OCI-LY7 (cell line): ENCODE measurements at regions not wholly inside any gene's neighbourhood (a gene's known extent, or its start where the extent isn't known, plus 50 kb on each side); places are given as distances from the start of the nearest gene placed in this dataset.
"Not testable (repeated sequence)": the region's sequence is repeated elsewhere in the genome, so short reads cannot be mapped to it uniquely, and the experiment has no call there.

ENCODE experiments used
- BruUV-seq: library from RNA; stranded (reverse); fragments of 400-500 nt; replicated peaks from 2 replicates; lab custom pipeline; 2021; lab: Mats Ljungman, UMichigan
- CTCF ChIA-PET: fragments of 300-600 bp; sonication (Branson Sonifier 250); formaldehyde crosslinking; loops from one replicate; lab custom pipeline; 2022; ENCODE audit warnings: antibody characterized with exemption; ENCODE audit not compliant: unreplicated experiment; lab: Charles Lee
- POLR2A ChIA-PET: fragments of 300-600 bp; sonication (Branson Sonifier 250); formaldehyde crosslinking; loops from one replicate; lab custom pipeline; 2022; ENCODE audit warnings: antibody characterized with exemption; lab: Charles Lee
- DNase-seq: peaks from one replicate; pipeline ENCODE4 v3.0.0-alpha.2; 2015; ENCODE audit warnings: low spot score
- H2AFZ ChIP-seq: fragments of 200-600 bp; sonication (generic), shearing (Covaris generic); 2 replicates; pipeline ENCODE4 v1.6.1; 2014; ENCODE audit warnings: mild to moderate bottlenecking, antibody characterized with exemption, low read length, moderate library complexity
- H3K27ac ChIP-seq: fragments of 200-600 bp; sonication (generic); 2 replicates; pipeline ENCODE4 v1.5.1; 2014; ENCODE audit warnings: mixed run types, low read depth, mild to moderate bottlenecking, moderate library complexity, low read length, inconsistent platforms; ENCODE audit not compliant: poor library complexity, severe bottlenecking
- H3K36me3 ChIP-seq: fragments of 200-600 bp; sonication (generic); 2 replicates; pipeline ENCODE4 v1.6.1; 2014; ENCODE audit warnings: mild to moderate bottlenecking, antibody characterized with exemption, low read length, moderate library complexity, mixed read lengths; ENCODE audit not compliant: insufficient read depth
- H3K4me1 ChIP-seq: fragments of 200-600 bp; sonication (generic); 2 replicates; pipeline ENCODE4 v1.5.1; 2014; ENCODE audit warnings: mild to moderate bottlenecking, low read length; ENCODE audit not compliant: insufficient read depth, poor library complexity, severe bottlenecking
- H3K4me2 ChIP-seq: fragments of 200-600 bp; sonication (generic); 2 replicates; pipeline ENCODE4 v1.6.1; 2014; ENCODE audit warnings: mild to moderate bottlenecking, low read length
- H3K4me3 ChIP-seq: fragments of 200-600 bp; sonication (generic); 2 replicates; pipeline ENCODE4 v1.5.1; 2014; ENCODE audit warnings: mild to moderate bottlenecking, low read depth, low read length; ENCODE audit not compliant: poor library complexity, severe bottlenecking
- H3K79me2 ChIP-seq: fragments of 200-600 bp; sonication (generic); 2 replicates; pipeline ENCODE4 v1.6.1; 2016; ENCODE audit warnings: low read depth, mild to moderate bottlenecking, low read length, moderate library complexity, mixed read lengths; ENCODE audit not compliant: insufficient read depth
- H3K9me2 ChIP-seq: fragments of 200-600 bp; sonication (generic); 2 replicates; pipeline ENCODE4 v1.6.1; 2016; ENCODE audit warnings: mild to moderate bottlenecking, low read length, mixed read lengths; ENCODE audit not compliant: insufficient read depth
- H3K9me3 ChIP-seq: fragments of 200-600 bp; sonication (generic); 2 replicates; pipeline ENCODE4 v1.6.1; 2014; ENCODE audit warnings: mild to moderate bottlenecking, mixed run types, low read length, mixed read lengths
- H4K20me1 ChIP-seq: fragments of 200-600 bp; sonication (generic); 2 replicates; pipeline ENCODE4 v1.6.1; 2014; ENCODE audit warnings: mild to moderate bottlenecking, antibody characterized with exemption, low read length, moderate library complexity, mixed read lengths; ENCODE audit not compliant: insufficient read depth
- EZH2phosphoT487 ChIP-seq: fragments of 200-600 bp; sonication (generic); IDR thresholded peaks from 2 replicates; pipeline ENCODE4 v1.6.1; 2018; ENCODE audit warnings: low read depth, borderline replicate concordance, mild to moderate bottlenecking, mixed run types, antibody characterized with exemption, low read length, moderate library complexity, mixed read lengths
- intact Hi-C: fragments of 100-400 bp; cut with micrococcal nuclease; formaldehyde crosslinking; loops from one replicate; pipeline ENCODE4 v1.10.0; 2022; ENCODE audit not compliant: unreplicated experiment
- TF ChIP-seq, protein P1 (sequence below): fragments of 200-600 bp; sonication (generic); conservative IDR thresholded peaks from 2 replicates; pipeline ENCODE4 v1.5.1; 2014; ENCODE audit warnings: mild to moderate bottlenecking, antibody characterized with exemption, low read length, moderate library complexity, mixed read lengths

DNA sequence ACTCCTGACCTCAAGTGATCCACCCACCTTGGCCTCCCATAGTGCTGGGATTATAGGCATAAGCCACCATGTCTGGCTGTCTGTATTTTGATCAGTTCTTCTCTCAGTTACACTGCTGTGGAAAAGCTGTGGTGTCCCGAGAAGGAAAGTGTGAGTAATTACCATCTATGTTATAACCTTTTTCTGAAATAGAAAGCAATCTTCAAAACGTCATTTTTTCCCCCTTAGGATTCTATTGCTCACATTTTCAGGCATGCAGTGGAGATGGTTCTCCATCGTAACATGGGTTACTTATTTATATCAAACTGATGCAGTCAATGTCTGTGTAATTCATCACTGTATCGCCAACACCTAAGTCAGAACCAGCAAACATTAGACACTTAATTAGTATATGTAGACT lies 103.5 kb upstream of the FAM3C start:
- intact Hi-C loops, result no loop called here
- Histone ChIP-seq H3K9me2 (no peaks in the 10 kb centered on the region), H3K4me3 (no peak overlapping the region), H3K27ac (no peak overlapping the region), H3K36me3 (no peaks in the 10 kb centered on the region), H3K9me3 (no peaks in the 10 kb centered on the region), H3K79me2 (no peaks in the 10 kb centered on the region), H3K4me2 (no peak overlapping the region), H3K4me1 (no peaks in the 10 kb centered on the region), H2AFZ (no peak overlapping the region), H4K20me1 (no peaks in the 10 kb centered on the region)
- TF ChIP-seq EZH2phosphoT487, result no peak
- TF ChIP-seq, protein P1, sequence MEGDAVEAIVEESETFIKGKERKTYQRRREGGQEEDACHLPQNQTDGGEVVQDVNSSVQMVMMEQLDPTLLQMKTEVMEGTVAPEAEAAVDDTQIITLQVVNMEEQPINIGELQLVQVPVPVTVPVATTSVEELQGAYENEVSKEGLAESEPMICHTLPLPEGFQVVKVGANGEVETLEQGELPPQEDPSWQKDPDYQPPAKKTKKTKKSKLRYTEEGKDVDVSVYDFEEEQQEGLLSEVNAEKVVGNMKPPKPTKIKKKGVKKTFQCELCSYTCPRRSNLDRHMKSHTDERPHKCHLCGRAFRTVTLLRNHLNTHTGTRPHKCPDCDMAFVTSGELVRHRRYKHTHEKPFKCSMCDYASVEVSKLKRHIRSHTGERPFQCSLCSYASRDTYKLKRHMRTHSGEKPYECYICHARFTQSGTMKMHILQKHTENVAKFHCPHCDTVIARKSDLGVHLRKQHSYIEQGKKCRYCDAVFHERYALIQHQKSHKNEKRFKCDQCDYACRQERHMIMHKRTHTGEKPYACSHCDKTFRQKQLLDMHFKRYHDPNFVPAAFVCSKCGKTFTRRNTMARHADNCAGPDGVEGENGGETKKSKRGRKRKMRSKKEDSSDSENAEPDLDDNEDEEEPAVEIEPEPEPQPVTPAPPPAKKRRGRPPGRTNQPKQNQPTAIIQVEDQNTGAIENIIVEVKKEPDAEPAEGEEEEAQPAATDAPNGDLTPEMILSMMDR, result no peak
- no peak for DNase-seq
- POLR2A ChIA-PET, result interaction anchor here (0.6 kb wide), 1 partner anchor 25 kb away, joined by 3 read pairs; no protein-coding TSS in a partner anchor
- no TSS peak for BruUV-seq
- CTCF ChIA-PET, result no interaction called here

DNA sequence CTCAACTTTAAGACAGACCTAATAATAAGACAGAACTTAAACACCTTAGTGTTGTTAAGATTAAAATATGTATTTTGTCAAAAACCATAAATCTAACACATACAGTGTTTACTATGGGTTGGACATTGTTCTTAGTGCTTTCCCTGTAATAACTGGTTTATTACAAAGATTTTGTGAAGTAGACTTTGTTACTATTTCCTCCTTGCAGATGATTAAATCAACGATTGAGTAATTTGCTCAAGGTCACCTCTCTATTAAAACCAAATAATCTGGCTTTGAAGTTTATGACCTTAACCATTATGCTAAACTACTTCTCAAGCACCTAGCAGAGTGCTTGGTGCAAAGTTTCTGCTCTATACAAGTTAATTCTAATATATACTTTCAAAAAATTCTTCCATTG lies 102.7 kb upstream of the FAM3C start:
- CTCF ChIA-PET, result no interaction called here
- Histone ChIP-seq H3K27ac (no peak overlapping the region), H3K4me3 (no peak overlapping the region), H3K4me1 (no peaks in the 10 kb centered on the region), H2AFZ (no peak overlapping the region), H3K9me3 (no peaks in the 10 kb centered on the region), H3K9me2 (no peaks in the 10 kb centered on the region), H4K20me1 (no peaks in the 10 kb centered on the region), H3K36me3 (no peaks in the 10 kb centered on the region), H3K4me2 (no peak overlapping the region), H3K79me2 (no peaks in the 10 kb centered on the region)
- BruUV-seq, result no TSS peak
- POLR2A ChIA-PET, result no interaction called here
- intact Hi-C loops, result no loop called here
- DNase-seq, result no peak
- TF ChIP-seq, protein P1, result no peak
- no peak for TF ChIP-seq EZH2phosphoT487

DNA sequence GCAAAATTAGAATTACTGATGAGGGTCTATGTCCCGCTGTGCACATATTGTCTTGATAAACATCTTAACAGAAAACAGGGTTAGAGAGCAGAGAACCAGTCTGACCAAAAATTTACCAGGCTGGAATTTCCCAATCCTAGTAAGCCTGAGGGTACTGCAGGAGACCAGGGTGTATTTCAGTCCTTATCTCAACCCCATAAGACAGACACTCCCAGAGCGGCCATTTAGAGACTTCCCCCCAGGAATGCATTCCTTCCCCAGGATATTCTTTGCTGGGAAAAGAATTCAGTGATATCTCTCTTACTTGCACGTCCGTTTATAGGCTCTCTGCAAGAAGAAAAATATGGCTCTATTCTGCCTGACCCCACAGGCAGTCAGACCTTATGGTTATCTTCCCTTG lies 101.4 kb upstream of the FAM3C start:
- CTCF ChIA-PET, DNase-seq, H3K79me2 ChIP-seq, intact Hi-C loops, H3K9me3 ChIP-seq, H4K20me1 ChIP-seq, H2AFZ ChIP-seq, H3K27ac ChIP-seq, H3K4me1 ChIP-seq, H3K4me3 ChIP-seq, H3K36me3 ChIP-seq, BruUV-seq, H3K9me2 ChIP-seq, H3K4me2 ChIP-seq: not testable (repeated sequence)
- POLR2A ChIA-PET, result interaction anchor here (0.7 kb wide), 1 partner anchor 62 kb away, joined by 3 read pairs; no protein-coding TSS in a partner anchor
